ENCODE measurements at regions not wholly inside any gene's neighbourhood (a gene's known extent, or its start where the extent isn't known, plus 50 kb on each side); places are given as distances from the start of the nearest gene placed in this dataset.

DNA sequence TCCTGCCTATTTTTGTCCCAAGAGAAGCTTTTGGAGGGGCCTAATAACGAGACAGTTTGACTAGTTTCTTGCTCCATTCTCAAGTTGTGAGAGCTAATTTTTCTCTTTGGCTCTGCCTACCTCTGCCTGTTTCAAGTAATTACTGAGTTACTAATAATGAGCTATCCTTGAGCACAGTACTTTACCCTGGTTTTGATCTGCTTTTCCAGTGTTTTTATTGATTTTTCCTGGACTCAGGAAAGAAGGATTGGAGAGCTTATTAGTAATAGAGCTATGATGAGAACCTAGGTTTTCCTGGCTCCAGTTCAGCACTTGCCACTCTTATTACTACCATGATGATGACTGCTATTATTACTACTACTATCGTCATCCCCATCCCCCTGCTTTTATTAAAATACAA, 106.7 kb downstream of the HS3ST3B1 start:
- Histone ChIP-seq H2BK120ac (ENCODE audit: insufficient read depth, low read length, poor library complexity) (no peak overlapping the region), H3K4me3 (ENCODE audit: low read depth, low read length) (no peak overlapping the region), H3K79me2 (ENCODE audit: control insufficient read depth, insufficient read depth, low read length, poor library complexity) (no peaks in the 10 kb centered on the region), H3K23ac (ENCODE audit: low read length) (no peak overlapping the region), H3K4me1 (ENCODE audit: control insufficient read depth in 1 of 2, insufficient read depth in 2 of 2, low read length in 2 of 2) (no peaks in the 10 kb centered on the region), H3K9me3 (ENCODE audit: insufficient read depth, low read depth, low read length) (no peaks in the 10 kb centered on the region), H2BK12ac (ENCODE audit: low read length) (no peak overlapping the region), H3K14ac (ENCODE audit: low read length) (no peak overlapping the region), H3K36me3 (ENCODE audit: control insufficient read depth in 1 of 2, insufficient read depth in 2 of 2, low read length in 2 of 2) (no peaks in the 10 kb centered on the region), H3K27me3 (ENCODE audit: insufficient read depth, low read length) (no peaks in the 10 kb centered on the region), H3K18ac (ENCODE audit: low read length) (no peak overlapping the region), H2BK5ac (ENCODE audit: low read depth, low read length, poor library complexity) (no peak overlapping the region), H4K8ac (ENCODE audit: low read depth, low read length) (no peak overlapping the region), H3K9ac (ENCODE audit: low read length) (no peak overlapping the region), H3K79me1 (ENCODE audit: low read length) (no peaks in the 10 kb centered on the region), H3K27ac (ENCODE audit: low read depth, low read length) (no peak overlapping the region), H2AK5ac (ENCODE audit: low read length) (no peak overlapping the region), H2AFZ (ENCODE audit: insufficient read depth, low read length, poor library complexity) (no peak overlapping the region), H3K4me2 (ENCODE audit: low read length) (no peak overlapping the region), H4K12ac (ENCODE audit: low read depth, low read length) (no peak overlapping the region), H4K91ac (ENCODE audit: low read depth, low read length) (no peak overlapping the region), H3K4ac (ENCODE audit: low read depth, low read length) (no peak overlapping the region)
- no CpG with 5 or more reads among the region's 2 CpGs for WGBS (ENCODE audit: extremely low coverage, insufficient coverage, insufficient read length)
- DNase-seq, result no peak

DNA sequence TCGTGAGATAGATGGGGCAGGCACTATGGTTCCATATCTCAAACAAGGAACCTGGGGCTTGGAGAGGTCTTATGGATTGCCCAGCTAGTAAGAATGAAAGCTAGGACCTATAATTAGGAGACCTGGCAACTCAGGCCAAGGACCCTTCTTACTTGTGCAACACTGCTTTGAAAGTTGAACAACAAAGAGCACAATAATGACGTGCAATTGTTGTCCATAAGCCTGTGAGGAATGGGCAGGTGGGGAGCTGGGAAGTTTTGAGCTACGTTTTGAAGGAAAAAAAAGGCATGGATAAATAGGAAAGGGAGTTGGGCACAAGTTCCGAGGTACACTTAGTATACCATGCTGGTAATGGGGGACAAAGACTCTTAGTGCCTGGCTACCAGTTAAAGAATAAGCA, 104.3 kb downstream of the HS3ST3B1 start:
- H3K4me2 ChIP-seq (ENCODE audit: low read length), result no peak overlapping the region
- no peak overlapping the region for H2AK5ac ChIP-seq (ENCODE audit: low read length)
- no peak overlapping the region for H3K4me3 ChIP-seq (ENCODE audit: low read depth, low read length)
- no peak overlapping the region for H3K23ac ChIP-seq (ENCODE audit: low read length)
- H3K27me3 ChIP-seq (ENCODE audit: insufficient read depth, low read length), result no peaks in the 10 kb centered on the region
- H3K79me2 ChIP-seq (ENCODE audit: control insufficient read depth, insufficient read depth, low read length, poor library complexity), result no peaks in the 10 kb centered on the region
- H2BK12ac ChIP-seq (ENCODE audit: low read length), result no peak overlapping the region
- no peak overlapping the region for H3K4ac ChIP-seq (ENCODE audit: low read depth, low read length)
- H2BK120ac ChIP-seq (ENCODE audit: insufficient read depth, low read length, poor library complexity), result no peak overlapping the region
- no peak overlapping the region for H3K9ac ChIP-seq (ENCODE audit: low read length)
- H3K4me1 ChIP-seq (ENCODE audit: control insufficient read depth in 1 of 2, insufficient read depth in 2 of 2, low read length in 2 of 2), result no peaks in the 10 kb centered on the region
- H3K36me3 ChIP-seq (ENCODE audit: control insufficient read depth in 1 of 2, insufficient read depth in 2 of 2, low read length in 2 of 2), result no peaks in the 10 kb centered on the region
- H3K14ac ChIP-seq (ENCODE audit: low read length), result no peak overlapping the region
- no peak for DNase-seq
- no peak overlapping the region for H2BK5ac ChIP-seq (ENCODE audit: low read depth, low read length, poor library complexity)
- H4K8ac ChIP-seq (ENCODE audit: low read depth, low read length), result no peak overlapping the region
- no CpG with 5 or more reads among the region's 4 CpGs for WGBS (ENCODE audit: extremely low coverage, insufficient coverage, insufficient read length)
- no peak overlapping the region for H2AFZ ChIP-seq (ENCODE audit: insufficient read depth, low read length, poor library complexity)
- H3K9me3 ChIP-seq (ENCODE audit: insufficient read depth, low read depth, low read length), result peaks cover 3% of the 10 kb centered on the region
- no peak overlapping the region for H4K12ac ChIP-seq (ENCODE audit: low read depth, low read length)
- H3K18ac ChIP-seq (ENCODE audit: low read length), result no peak overlapping the region
- H4K91ac ChIP-seq (ENCODE audit: low read depth, low read length), result no peak overlapping the region
- no peaks in the 10 kb centered on the region for H3K79me1 ChIP-seq (ENCODE audit: low read length)
- no peak overlapping the region for H3K27ac ChIP-seq (ENCODE audit: low read depth, low read length)
